Astrocyte (in vitro differentiated cells and primary cell): ENCODE measurements at regions not wholly inside any gene's neighbourhood (a gene's known extent, or its start where the extent isn't known, plus 50 kb on each side); places are given as distances from the start of the nearest gene placed in this dataset.

Experiments used
- DNase-seq: peaks from one replicate; pipeline ENCODE4 v3.0.0-alpha.2; 2010; ENCODE audit warnings: low read depth
- FAIRE-seq: peaks from 2 replicates; lab custom pipeline; 2011; peaks lifted over from hg19 to GRCh38; lab: Jason Lieb, UNC
- H2AFZ ChIP-seq: 2 replicates; pipeline ENCODE4 v1.6.0; 2012; ENCODE audit warnings: low read depth, low read length, inconsistent platforms
- H3K27ac ChIP-seq: 2 replicates; pipeline ENCODE4 v1.5.1; 2011; ENCODE audit warnings: low read depth, low read length, inconsistent platforms
- H3K27me3 ChIP-seq: 2 replicates; pipeline ENCODE4 v1.6.0; 2011; ENCODE audit warnings: low read length, inconsistent platforms; ENCODE audit not compliant: insufficient read depth
- H3K36me3 ChIP-seq: 2 replicates; pipeline ENCODE4 v1.5.1; 2011; ENCODE audit warnings: low read length, inconsistent platforms; ENCODE audit not compliant: insufficient read depth
- H3K4me1 ChIP-seq: 2 replicates; pipeline ENCODE4 v1.5.1; 2011; ENCODE audit warnings: low read length, inconsistent platforms; ENCODE audit not compliant: insufficient read depth
- H3K4me2 ChIP-seq: 2 replicates; pipeline ENCODE4 v1.6.0; 2012; ENCODE audit warnings: low read length, inconsistent platforms
- H3K4me3 ChIP-seq: 2 replicates; pipeline ENCODE4 v1.5.1; 2011; ENCODE audit warnings: low read depth, mild to moderate bottlenecking, low read length, inconsistent platforms; ENCODE audit not compliant: insufficient read depth
- H3K79me2 ChIP-seq: 2 replicates; pipeline ENCODE4 v1.6.0; 2012; ENCODE audit warnings: mild to moderate bottlenecking, low read length, inconsistent platforms; ENCODE audit not compliant: insufficient read depth
- H3K9ac ChIP-seq: 2 replicates; pipeline ENCODE4 v1.6.0; 2012; ENCODE audit warnings: mild to moderate bottlenecking, low read length, inconsistent platforms
- H3K9me3 ChIP-seq: 2 replicates; pipeline ENCODE4 v1.5.1; 2012; ENCODE audit warnings: low read depth, mild to moderate bottlenecking, low read length, inconsistent platforms; ENCODE audit not compliant: insufficient read depth
- H4K20me1 ChIP-seq: 2 replicates; pipeline ENCODE4 v1.6.0; 2012; ENCODE audit warnings: low read length, inconsistent platforms; ENCODE audit not compliant: insufficient read depth
- H3K27ac Mint-ChIP-seq: one replicate; pipeline ENCODE4 v1.8.0; 2021; ENCODE audit warnings: mild to moderate bottlenecking, mixed read lengths; ENCODE audit not compliant: unreplicated experiment
- H3K27me3 Mint-ChIP-seq: one replicate; pipeline ENCODE4 v1.8.0; 2021; ENCODE audit warnings: low read depth, mixed read lengths; ENCODE audit not compliant: unreplicated experiment
- H3K36me3 Mint-ChIP-seq: one replicate; pipeline ENCODE4 v1.8.0; 2021; ENCODE audit warnings: low read depth, mixed read lengths; ENCODE audit not compliant: unreplicated experiment
- H3K4me1 Mint-ChIP-seq: one replicate; pipeline ENCODE4 v1.8.0; 2021; ENCODE audit warnings: low read depth, mixed read lengths; ENCODE audit not compliant: unreplicated experiment
- H3K4me3 Mint-ChIP-seq: one replicate; pipeline ENCODE4 v1.8.0; 2021; ENCODE audit warnings: mild to moderate bottlenecking, moderate library complexity, mixed read lengths; ENCODE audit not compliant: unreplicated experiment
- H3K9me3 Mint-ChIP-seq: one replicate; pipeline ENCODE4 v1.8.0; 2021; ENCODE audit warnings: mild to moderate bottlenecking, mixed read lengths; ENCODE audit not compliant: unreplicated experiment
- EZH2 ChIP-seq: IDR thresholded peaks from 2 replicates; pipeline ENCODE4 v1.6.1; 2012; ENCODE audit warnings: mild to moderate bottlenecking, low read length, inconsistent platforms; ENCODE audit not compliant: insufficient read depth
- TF ChIP-seq, protein P1 (sequence below): IDR thresholded peaks from 2 replicates; pipeline ENCODE4 v1.5.1; 2011; ENCODE audit warnings: low read depth, mild to moderate bottlenecking, inconsistent platforms, low read length, moderate library complexity; ENCODE audit not compliant: insufficient read depth

GRCh38 chr12:89108265-89108664 is 244.0 kb downstream of the DUSP6 start:
- H3K27me3 Mint-ChIP-seq: no peaks in the 10 kb centered on the region
- no peak overlapping the region for H3K27ac Mint-ChIP-seq
- no peaks in the 10 kb centered on the region for H3K4me1 ChIP-seq
- no peaks in the 10 kb centered on the region for H3K36me3 ChIP-seq
- FAIRE-seq: no peak
- no peak overlapping the region for H3K9ac ChIP-seq
- no peaks in the 10 kb centered on the region for H4K20me1 ChIP-seq
- no peaks in the 10 kb centered on the region for H3K27me3 ChIP-seq
- no peak for DNase-seq
- H3K27ac ChIP-seq: no peak overlapping the region
- no peaks in the 10 kb centered on the region for H3K4me1 Mint-ChIP-seq
- no peak overlapping the region for H3K4me2 ChIP-seq
- TF ChIP-seq, protein P1, sequence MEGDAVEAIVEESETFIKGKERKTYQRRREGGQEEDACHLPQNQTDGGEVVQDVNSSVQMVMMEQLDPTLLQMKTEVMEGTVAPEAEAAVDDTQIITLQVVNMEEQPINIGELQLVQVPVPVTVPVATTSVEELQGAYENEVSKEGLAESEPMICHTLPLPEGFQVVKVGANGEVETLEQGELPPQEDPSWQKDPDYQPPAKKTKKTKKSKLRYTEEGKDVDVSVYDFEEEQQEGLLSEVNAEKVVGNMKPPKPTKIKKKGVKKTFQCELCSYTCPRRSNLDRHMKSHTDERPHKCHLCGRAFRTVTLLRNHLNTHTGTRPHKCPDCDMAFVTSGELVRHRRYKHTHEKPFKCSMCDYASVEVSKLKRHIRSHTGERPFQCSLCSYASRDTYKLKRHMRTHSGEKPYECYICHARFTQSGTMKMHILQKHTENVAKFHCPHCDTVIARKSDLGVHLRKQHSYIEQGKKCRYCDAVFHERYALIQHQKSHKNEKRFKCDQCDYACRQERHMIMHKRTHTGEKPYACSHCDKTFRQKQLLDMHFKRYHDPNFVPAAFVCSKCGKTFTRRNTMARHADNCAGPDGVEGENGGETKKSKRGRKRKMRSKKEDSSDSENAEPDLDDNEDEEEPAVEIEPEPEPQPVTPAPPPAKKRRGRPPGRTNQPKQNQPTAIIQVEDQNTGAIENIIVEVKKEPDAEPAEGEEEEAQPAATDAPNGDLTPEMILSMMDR: no peak
- no peak for TF ChIP-seq EZH2
- no peaks in the 10 kb centered on the region for H3K9me3 Mint-ChIP-seq
- no peaks in the 10 kb centered on the region for H3K79me2 ChIP-seq
- no peak overlapping the region for H3K4me3 ChIP-seq
- no peak overlapping the region for H3K4me3 Mint-ChIP-seq
- no peaks in the 10 kb centered on the region for H3K9me3 ChIP-seq
- H2AFZ ChIP-seq: no peak overlapping the region
- no peaks in the 10 kb centered on the region for H3K36me3 Mint-ChIP-seq

DNA sequence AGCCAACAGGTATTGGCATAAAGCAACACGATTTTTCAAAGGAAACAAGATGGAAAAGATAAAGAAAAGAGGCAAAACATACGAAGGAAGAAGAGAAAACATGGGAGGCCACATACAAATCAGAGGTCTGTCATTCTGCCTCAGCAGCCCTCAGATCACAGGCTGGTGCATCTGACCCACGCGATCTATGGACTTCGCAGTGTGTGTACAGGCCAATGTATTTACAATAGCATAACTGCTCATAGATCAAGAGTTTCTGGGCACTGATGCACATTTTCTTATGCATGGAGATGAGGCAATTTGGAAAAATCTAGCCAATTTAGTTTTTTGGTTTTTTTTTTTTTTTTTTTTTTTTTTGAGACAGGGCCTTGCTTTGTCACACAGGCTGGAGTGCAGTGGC is 245.4 kb downstream of the DUSP6 start:
- Histone ChIP-seq H3K36me3 (no peaks in the 10 kb centered on the region), H3K9me3 (no peaks in the 10 kb centered on the region), H3K27ac (no peak overlapping the region), H3K4me3 (no peak overlapping the region), H3K79me2 (no peaks in the 10 kb centered on the region), H3K4me2 (no peak overlapping the region), H4K20me1 (no peaks in the 10 kb centered on the region), H3K9ac (no peak overlapping the region), H3K27me3 (no peaks in the 10 kb centered on the region), H3K4me1 (no peaks in the 10 kb centered on the region), H2AFZ (no peak overlapping the region)
- no peaks in the 10 kb centered on the region for H3K9me3 Mint-ChIP-seq
- TF ChIP-seq EZH2: no peak
- TF ChIP-seq, protein P1: no peak
- H3K27ac Mint-ChIP-seq: no peak overlapping the region
- no peaks in the 10 kb centered on the region for H3K36me3 Mint-ChIP-seq
- H3K4me1 Mint-ChIP-seq: no peaks in the 10 kb centered on the region
- FAIRE-seq (no peak), DNase-seq (no peak)
- H3K4me3 Mint-ChIP-seq: no peak overlapping the region
- no peaks in the 10 kb centered on the region for H3K27me3 Mint-ChIP-seq

- Histone ChIP-seq H3K4me1 (no peaks in the 10 kb centered on the region), H4K20me1 (no peaks in the 10 kb centered on the region), H3K36me3 (no peaks in the 10 kb centered on the region), H3K9ac (no peak overlapping the region), H3K9me3 (no peaks in the 10 kb centered on the region), H3K4me2 (no peak overlapping the region), H2AFZ (no peak overlapping the region), H3K27me3 (no peaks in the 10 kb centered on the region), H3K4me3 (no peak overlapping the region), H3K27ac (no peak overlapping the region), H3K79me2 (no peaks in the 10 kb centered on the region)
- no peak overlapping the region for H3K4me3 Mint-ChIP-seq
- H3K36me3 Mint-ChIP-seq: no peaks in the 10 kb centered on the region
- DNase-seq: no peak
- H3K27ac Mint-ChIP-seq: no peak overlapping the region
- FAIRE-seq: no peak
- H3K9me3 Mint-ChIP-seq: no peaks in the 10 kb centered on the region
- TF ChIP-seq EZH2: no peak
- TF ChIP-seq, protein P1: no peak
- no peaks in the 10 kb centered on the region for H3K27me3 Mint-ChIP-seq
- H3K4me1 Mint-ChIP-seq: no peaks in the 10 kb centered on the region
Observed at GRCh38 chr12:89105243-89105642, 247.1 kb downstream of the DUSP6 start.
